ENCODE measurements at regions not wholly inside any gene's neighbourhood (a gene's known extent, or its start where the extent isn't known, plus 50 kb on each side); places are given as distances from the start of the nearest gene placed in this dataset.
"Not testable (repeated sequence)": the region's sequence is repeated elsewhere in the genome, so short reads cannot be mapped to it uniquely, and the experiment has no call there.

- no peak for DNase-seq
Measured at GRCh38 chr2:235414422-235414821, 79.4 kb upstream of the AGAP1 start.

DNA sequence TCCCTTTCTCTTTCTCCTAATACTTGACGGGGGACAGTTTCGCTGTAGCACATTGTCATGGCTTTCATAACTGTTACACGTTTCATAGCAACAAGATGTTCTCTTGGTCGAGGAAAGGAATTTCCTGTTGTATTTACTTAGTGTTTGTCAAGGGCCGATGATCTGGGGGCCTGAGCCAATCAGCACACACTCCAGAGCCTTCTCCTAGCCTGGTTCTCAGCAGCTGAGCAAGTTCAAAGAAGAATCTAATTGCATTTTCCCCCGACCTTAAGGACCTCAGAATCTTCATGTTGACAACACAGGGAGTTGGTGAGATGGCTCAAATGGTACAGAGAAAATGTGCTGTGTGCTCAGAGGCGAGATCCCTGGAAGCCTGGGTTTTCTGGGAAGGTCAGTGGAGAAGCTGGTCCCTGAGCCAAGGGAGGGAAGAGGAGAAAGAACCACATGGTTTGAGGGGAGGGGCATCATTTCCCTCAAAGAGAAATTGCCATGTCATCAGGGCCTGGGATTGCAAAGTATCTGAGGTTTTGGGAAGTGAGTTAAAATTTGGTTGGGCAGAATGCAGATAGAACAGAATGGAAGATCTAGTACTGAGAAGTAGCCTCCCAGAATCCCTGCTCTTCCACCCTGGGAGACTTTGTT, 76.9 kb upstream of the AGAP1 start:
- no peak for DNase-seq

DNA sequence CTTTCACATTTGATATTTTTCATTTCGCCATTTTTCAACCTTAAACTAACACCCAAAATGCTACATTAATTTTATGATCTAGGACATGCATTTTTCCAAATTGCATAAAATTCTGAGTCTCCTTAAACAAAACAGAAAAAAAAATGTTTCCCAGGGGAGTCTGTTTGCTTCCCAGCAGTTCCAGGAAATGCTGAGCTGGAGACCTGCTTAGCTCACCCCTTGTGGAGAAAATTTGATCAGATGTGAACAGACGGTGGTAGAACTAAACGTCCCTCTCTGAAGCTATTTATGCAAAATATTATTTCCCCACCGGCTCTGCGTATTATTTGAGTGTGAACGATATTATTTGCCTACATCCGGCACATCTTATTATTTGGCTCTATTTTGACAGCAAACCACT, 74.9 kb upstream of the AGAP1 start:
- no peak for DNase-seq

GRCh38 chr2:235419996-235420395, 73.8 kb upstream of the AGAP1 start:
- DNase-seq = no peak

DNA sequence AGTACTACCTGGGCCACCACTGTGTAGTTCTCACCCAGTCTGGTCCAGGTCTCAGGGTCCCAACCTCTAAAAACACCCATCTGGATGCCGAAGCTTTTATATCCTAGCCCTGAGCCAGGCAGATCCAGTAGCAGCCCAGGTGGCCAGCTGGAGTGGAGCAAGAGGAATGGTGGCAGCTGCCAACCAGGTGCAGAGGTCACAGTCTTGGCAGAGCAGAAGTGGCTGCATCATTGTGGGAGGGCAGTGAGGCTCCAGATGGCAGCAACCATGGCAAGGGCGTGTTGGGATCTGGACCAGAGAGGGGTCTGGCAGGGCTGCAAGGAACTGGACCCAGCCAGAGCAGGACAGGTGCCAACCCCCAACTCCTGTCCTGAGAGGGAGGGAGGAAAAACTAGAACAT, 72.2 kb upstream of the AGAP1 start:
- DNase-seq = no peak

GRCh38 chr2:235430366-235431083, 63.3 kb upstream of the AGAP1 start:
- DNase-seq = no peak

- no peak for DNase-seq
Measured at GRCh38 chr2:235432741-235433520, 60.9 kb upstream of the AGAP1 start.

GRCh38 chr2:235433860-235434259, 60.0 kb upstream of the AGAP1 start:
- DNase-seq = no peak

- no peak for DNase-seq
Measured at GRCh38 chr2:235439959-235440662, 53.7 kb upstream of the AGAP1 start.

- not testable (repeated sequence) for DNase-seq
Measured at GRCh38 chr2:235443580-235443979, 50.3 kb upstream of the AGAP1 start.
